VCaP (cell line): ENCODE measurements at regions not wholly inside any gene's neighbourhood (a gene's known extent, or its start where the extent isn't known, plus 50 kb on each side); places are given as distances from the start of the nearest gene placed in this dataset.
"Not testable (repeated sequence)": the region's sequence is repeated elsewhere in the genome, so short reads cannot be mapped to it uniquely, and the experiment has no call there.

Experiments
- H3K27ac ChIP-seq: fragments of 450-650 bp; 2 replicates; pipeline ENCODE4 v1.5.1; 2017
- TF ChIP-seq, protein P1 (sequence below): fragments of 450-650 bp; conservative IDR thresholded peaks from 2 replicates; pipeline ENCODE4 v1.5.1; 2017; ENCODE audit warnings: mild to moderate bottlenecking, moderate library complexity

- H3K27ac ChIP-seq, result no peak overlapping the region
Measured at GRCh38 chr10:25745976-25746375, 188.1 kb upstream of the MYO3A start.

GRCh38 chr10:25747084-25747483, 186.9 kb upstream of the MYO3A start:
- H3K27ac ChIP-seq, result no peak overlapping the region
- TF ChIP-seq, protein P1, sequence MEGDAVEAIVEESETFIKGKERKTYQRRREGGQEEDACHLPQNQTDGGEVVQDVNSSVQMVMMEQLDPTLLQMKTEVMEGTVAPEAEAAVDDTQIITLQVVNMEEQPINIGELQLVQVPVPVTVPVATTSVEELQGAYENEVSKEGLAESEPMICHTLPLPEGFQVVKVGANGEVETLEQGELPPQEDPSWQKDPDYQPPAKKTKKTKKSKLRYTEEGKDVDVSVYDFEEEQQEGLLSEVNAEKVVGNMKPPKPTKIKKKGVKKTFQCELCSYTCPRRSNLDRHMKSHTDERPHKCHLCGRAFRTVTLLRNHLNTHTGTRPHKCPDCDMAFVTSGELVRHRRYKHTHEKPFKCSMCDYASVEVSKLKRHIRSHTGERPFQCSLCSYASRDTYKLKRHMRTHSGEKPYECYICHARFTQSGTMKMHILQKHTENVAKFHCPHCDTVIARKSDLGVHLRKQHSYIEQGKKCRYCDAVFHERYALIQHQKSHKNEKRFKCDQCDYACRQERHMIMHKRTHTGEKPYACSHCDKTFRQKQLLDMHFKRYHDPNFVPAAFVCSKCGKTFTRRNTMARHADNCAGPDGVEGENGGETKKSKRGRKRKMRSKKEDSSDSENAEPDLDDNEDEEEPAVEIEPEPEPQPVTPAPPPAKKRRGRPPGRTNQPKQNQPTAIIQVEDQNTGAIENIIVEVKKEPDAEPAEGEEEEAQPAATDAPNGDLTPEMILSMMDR, result no peak

More at GRCh38 chr10:25745976-25746375, 188.1 kb upstream of the MYO3A start:
- TF ChIP-seq, protein P1, result no peak

DNA sequence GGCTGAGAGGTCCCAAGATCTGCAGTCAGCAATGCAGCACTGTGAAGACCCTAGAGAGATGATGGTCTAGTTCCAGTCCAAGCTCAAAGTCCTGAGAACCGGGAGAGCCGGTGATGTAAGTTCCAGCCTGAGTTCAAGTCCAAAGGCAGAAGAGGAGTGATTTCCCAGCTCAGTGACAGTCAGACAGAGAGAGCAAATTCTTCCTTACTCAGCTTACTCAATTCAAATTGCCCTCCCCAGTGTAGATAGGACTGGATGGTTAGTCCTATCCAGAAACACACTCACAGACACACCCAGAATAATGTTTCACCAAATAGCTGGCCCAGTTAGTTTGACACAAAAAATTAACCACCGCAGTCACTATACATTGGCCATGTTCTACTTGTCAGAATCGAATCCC, 185.5 kb upstream of the MYO3A start:
- H3K27ac ChIP-seq, result no peak overlapping the region
- TF ChIP-seq, protein P1, result no peak

GRCh38 chr10:25753776-25754175, 180.3 kb upstream of the MYO3A start:
- H3K27ac ChIP-seq, result no peak overlapping the region
- TF ChIP-seq, protein P1, result no peak

DNA sequence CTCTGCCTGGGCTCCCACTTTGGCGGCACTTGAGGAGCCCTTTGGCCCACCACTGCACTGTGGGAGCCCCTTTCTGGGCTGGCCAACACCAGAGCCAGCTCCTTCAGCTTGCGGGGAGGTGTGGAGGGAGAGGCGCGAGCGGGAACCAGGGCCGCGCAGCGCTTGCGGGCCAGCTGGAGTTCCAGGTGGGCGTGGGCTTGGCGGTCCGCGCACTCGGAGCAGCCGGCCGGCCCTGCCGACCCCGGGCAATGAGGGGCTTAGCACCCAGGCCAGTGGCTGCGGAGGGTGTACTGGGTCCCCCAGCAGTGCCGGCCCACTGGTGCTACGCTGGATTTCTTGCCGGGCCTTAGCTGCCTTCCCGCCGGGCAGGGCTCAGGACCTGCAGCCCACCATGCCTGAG, 178.2 kb upstream of the MYO3A start:
- not testable (repeated sequence) for H3K27ac ChIP-seq

DNA sequence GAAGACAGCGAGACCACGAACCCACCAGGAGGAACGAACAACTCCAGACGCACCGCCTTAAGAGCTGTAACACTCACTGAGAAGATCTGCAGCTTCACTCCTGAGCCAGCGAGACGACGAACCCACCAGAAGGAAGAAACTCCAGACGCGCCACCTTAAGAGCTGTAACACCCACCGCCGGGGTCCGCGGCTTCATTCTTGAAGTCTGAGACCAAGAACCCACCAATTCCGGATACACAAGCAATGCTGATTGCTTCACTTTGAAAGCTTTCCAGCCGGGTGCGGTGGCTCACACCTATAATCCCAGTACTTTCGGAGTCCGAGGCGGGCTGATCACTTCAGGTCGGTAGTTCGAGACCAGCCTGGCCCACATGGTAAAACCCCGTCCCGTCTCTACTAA, 177.2 kb upstream of the MYO3A start:
- H3K27ac ChIP-seq, result no peak overlapping the region
- TF ChIP-seq, protein P1, result no peak

DNA sequence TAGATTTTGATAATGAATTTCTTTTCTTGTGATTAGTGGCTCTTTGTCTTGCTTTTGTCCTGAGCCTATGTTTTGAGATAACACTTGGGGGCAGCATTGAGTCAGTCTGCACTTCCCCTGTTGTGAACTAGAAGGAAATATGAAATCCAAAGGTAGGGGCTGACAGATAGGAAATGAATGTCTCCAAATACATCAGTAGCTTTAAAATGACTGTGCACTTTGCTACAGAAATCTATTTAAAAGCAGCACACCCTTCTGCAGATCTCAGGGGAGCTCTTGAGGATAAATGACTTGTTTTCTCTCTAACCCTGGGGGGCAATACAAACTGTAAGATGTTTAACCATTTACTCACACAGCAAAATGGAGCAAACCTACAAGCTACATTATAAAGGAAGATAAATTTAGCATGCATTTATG, 176.0 kb upstream of the MYO3A start:
- H3K27ac ChIP-seq, result no peak overlapping the region
- TF ChIP-seq, protein P1, result peak; percentile 76

- no peak overlapping the region for H3K27ac ChIP-seq
- TF ChIP-seq, protein P1, result no peak
Measured at GRCh38 chr10:25758511-25758910, 175.5 kb upstream of the MYO3A start.
